Spleen (tissue), 11 donors: ENCODE measurements at regions not wholly inside any gene's neighbourhood (a gene's known extent, or its start where the extent isn't known, plus 50 kb on each side); places are given as distances from the start of the nearest gene placed in this dataset.
A peak's percentile ranks its signal among the peaks of the same experiment; 100 is the strongest.

Experiments
- DNase-seq: peaks from one replicate; pipeline ENCODE4 v3.0.0-alpha.2; 2020
- H3K27ac ChIP-seq, 8 donors: fragments of 200-600 bp; sonication (generic) in 7 of 8; 1 replicate in 4 of 8; 2 replicates in 4 of 8; pipeline versions ENCODE4 v1.5.0 to v1.8.0; 2016 to 2021; ENCODE audit warnings: inconsistent platforms in 4 of 8, mild to moderate bottlenecking in 4 of 8, moderate library complexity in 1 of 8
- H3K27me3 ChIP-seq, 7 donors: fragments of 200-600 bp; sonication (generic) in 6 of 7; replicated peaks in 1 of 7; 1 replicate in 4 of 7; 2 replicates in 3 of 7; pipeline versions ENCODE4 v1.5.0 to v1.8.0; 2016 to 2021; ENCODE audit warnings: inconsistent platforms in 3 of 7, mild to moderate bottlenecking in 1 of 7
- H3K36me3 ChIP-seq, 6 donors: fragments of 200-600 bp; sonication (generic) in 5 of 6; 1 replicate in 4 of 6; 2 replicates in 2 of 6; pipeline versions ENCODE4 v1.5.0 to v1.8.0; 2016 to 2021; ENCODE audit warnings: inconsistent platforms in 2 of 6
- H3K4me1 ChIP-seq, 6 donors: fragments of 200-600 bp; sonication (generic) in 5 of 6; 1 replicate in 3 of 6; 2 replicates in 3 of 6; pipeline versions ENCODE4 v1.5.0 to v1.8.0; 2016 to 2021; ENCODE audit warnings: inconsistent platforms in 3 of 6
- H3K4me3 ChIP-seq, 8 donors: fragments of 200-600 bp; sonication (generic) in 7 of 8; 1 replicate in 4 of 8; 2 replicates in 4 of 8; pipeline versions ENCODE4 v1.5.0 to v1.8.0; 2016 to 2021; ENCODE audit warnings: inconsistent platforms in 4 of 8, mild to moderate bottlenecking in 4 of 8, moderate library complexity in 2 of 8
- H3K9me3 ChIP-seq, 8 donors: fragments of 200-600 bp; sonication (generic) in 7 of 8; 1 replicate in 4 of 8; 2 replicates in 4 of 8; pipeline versions ENCODE4 v1.5.0 to v1.8.0; 2016 to 2021; ENCODE audit warnings: inconsistent platforms in 4 of 8
- CTCF ChIP-seq, 11 experiments: fragments of 200-600 bp in 7 of 11; fragments of 450-650 bp in 4 of 11; sonication (generic) in 4 of 11; IDR thresholded peaks in 8 of 11; conservative IDR thresholded peaks in 3 of 11; 1 replicate in 7 of 11; 2 replicates in 4 of 11; pipeline versions ENCODE4 v1.4.0 to v1.8.0; 2016 to 2021; ENCODE audit warnings: antibody characterized with exemption in 11 of 11, inconsistent platforms in 4 of 11, mild to moderate bottlenecking in 1 of 11
- POLR2A ChIP-seq, 3 donors: fragments of 450-650 bp; IDR thresholded peaks; one replicate each; pipeline ENCODE4 v1.5.1; 2017; ENCODE audit warnings: antibody characterized with exemption in 3 of 3, mild to moderate bottlenecking in 1 of 3
- POLR2AphosphoS5 ChIP-seq, 3 donors: sonication (generic); formaldehyde crosslinking; IDR thresholded peaks; one replicate each; pipeline ENCODE4 v1.5.1; 2017; ENCODE audit warnings: antibody characterized with exemption in 3 of 3
- WGBS, 5 donors: extraction: QIAGEN DNeasy Blood & Tissue Kit in 3 of 5; methylation state at CpG; one replicate each; pipeline versions ENCODE4 v1.1.5 to v1.1.7; 2013 to 2018; 5-methylcytosine and 5-hydroxymethylcytosine counted together
- intact Hi-C: fragments of 100-400 bp; cut with DNase I; formaldehyde crosslinking; loops from one replicate; pipeline ENCODE4 v1.15.0; 2023; ENCODE audit warnings: low total_unique reads
- donor health status: healthy with polysubstance abuse.
- donor health status: DM: no; HTN: no; CAD: no; lungs with moderate emphysema.
- donor health status: DM: no; HTN: no; CAD: no.
- donor health status: Bipolar disorder and iron deficiency.
- donor health status: healthy.
- donor health status: DM: no; HTN: no; CAD: no.
- donor health status: DM: yes; HTN: yes; CAD: no.

- Histone ChIP-seq H3K27me3 (no peaks in the 10 kb centered on the region), H3K4me3 (no peak overlapping the region), H3K4me1 (peaks cover 13 to 83% (median 63%) of the 10 kb centered on the region in 6 donors), H3K36me3 (no peaks in the 10 kb centered on the region), H3K9me3 (no peaks in the 10 kb centered on the region), H3K27ac (peak overlapping the region in 3 of 8 donors; percentile 60 to 84 (median 82))
- intact Hi-C loops = no loop called here
- WGBS, 5 donors = 82 to 92% (median 88%) methylated on average over 3 of the region's 3 CpGs
- TF ChIP-seq POLR2AphosphoS5 (IDR thresholded peaks at IDR 0.05) = no peak
- DNase-seq = no peak
These were observed 78.6 kb upstream of the RIPOR2 start for GRCh38 chr6:25014369-25014768.

- Histone ChIP-seq H3K4me3 (no peak overlapping the region), H3K9me3 (no peaks in the 10 kb centered on the region), H3K27me3 (no peaks in the 10 kb centered on the region), H3K36me3 (no peaks in the 10 kb centered on the region), H3K27ac (peak overlapping the region in 3 of 8 donors; percentile 60 to 84 (median 82)), H3K4me1 (peaks cover 13 to 77% (median 60%) of the 10 kb centered on the region in 6 donors)
- 60 to 75% (median 69%) methylated on average over 11 of the region's 11 CpGs for WGBS, 5 donors
- TF ChIP-seq POLR2AphosphoS5 (IDR thresholded peaks at IDR 0.05) (no peak), CTCF (IDR thresholded peaks at IDR 0.05 in 8 of 11, conservative IDR thresholded peaks at IDR 0.05 in 3 of 11) (no peak), POLR2A (IDR thresholded peaks at IDR 0.05) (no peak)
- no peak for DNase-seq
- intact Hi-C loops = no loop called here
These were observed 79.2 kb upstream of the RIPOR2 start for GRCh38 chr6:25014791-25015560.

GRCh38 chr6:25016014-25016720, 80.4 kb upstream of the RIPOR2 start:
- no peaks in the 10 kb centered on the region for H3K9me3 ChIP-seq
- 76 to 82% (median 80%) methylated on average over 11 of the region's 11 CpGs for WGBS, 5 donors
- H3K27ac ChIP-seq = peak overlapping the region in 5 of 8 donors; percentile 34 to 84 (median 75)
- H3K36me3 ChIP-seq = no peaks in the 10 kb centered on the region
- intact Hi-C loops = no loop called here
- peaks cover 13 to 66% (median 53%) of the 10 kb centered on the region in 6 donors for H3K4me1 ChIP-seq
- no peaks in the 10 kb centered on the region for H3K27me3 ChIP-seq
- H3K4me3 ChIP-seq = no peak overlapping the region
- DNase-seq = no peak
- TF ChIP-seq POLR2A (IDR thresholded peaks at IDR 0.05) (no peak), CTCF (IDR thresholded peaks at IDR 0.05 in 8 of 11, conservative IDR thresholded peaks at IDR 0.05 in 3 of 11) (no peak), POLR2AphosphoS5 (IDR thresholded peaks at IDR 0.05) (no peak)

GRCh38 chr6:25017486-25017885, 81.7 kb upstream of the RIPOR2 start:
- no peaks in the 10 kb centered on the region for H3K9me3 ChIP-seq
- intact Hi-C loops = no loop called here
- H3K4me1 ChIP-seq = peaks cover 13 to 65% (median 52%) of the 10 kb centered on the region in 6 donors
- H3K36me3 ChIP-seq = no peaks in the 10 kb centered on the region
- WGBS, 5 donors = 75 to 90% (median 81%) methylated on average over 4 of the region's 4 CpGs
- no peaks in the 10 kb centered on the region for H3K27me3 ChIP-seq
- no peak for TF ChIP-seq CTCF (IDR thresholded peaks at IDR 0.05 in 8 of 11, conservative IDR thresholded peaks at IDR 0.05 in 3 of 11)
- TF ChIP-seq POLR2AphosphoS5 (IDR thresholded peaks at IDR 0.05) = no peak
- TF ChIP-seq POLR2A (IDR thresholded peaks at IDR 0.05) = no peak
- no peak overlapping the region for H3K4me3 ChIP-seq
- no peak for DNase-seq
- H3K27ac ChIP-seq = peak overlapping the region; percentile 15 to 84 (median 56)
